GM18498 (cell line): ENCODE measurements at regions not wholly inside any gene's neighbourhood (a gene's known extent, or its start where the extent isn't known, plus 50 kb on each side); places are given as distances from the start of the nearest gene placed in this dataset.
"Not testable (repeated sequence)": the region's sequence is repeated elsewhere in the genome, so short reads cannot be mapped to it uniquely, and the experiment has no call there.

Experiments used
- ATAC-seq: cut with Tn5 transposase; IDR thresholded peaks from one replicate; pipeline ENCODE4 v1.9.1; 2021; ENCODE audit warnings: mild to moderate bottlenecking, moderate library complexity; ENCODE audit not compliant: unreplicated experiment

DNA sequence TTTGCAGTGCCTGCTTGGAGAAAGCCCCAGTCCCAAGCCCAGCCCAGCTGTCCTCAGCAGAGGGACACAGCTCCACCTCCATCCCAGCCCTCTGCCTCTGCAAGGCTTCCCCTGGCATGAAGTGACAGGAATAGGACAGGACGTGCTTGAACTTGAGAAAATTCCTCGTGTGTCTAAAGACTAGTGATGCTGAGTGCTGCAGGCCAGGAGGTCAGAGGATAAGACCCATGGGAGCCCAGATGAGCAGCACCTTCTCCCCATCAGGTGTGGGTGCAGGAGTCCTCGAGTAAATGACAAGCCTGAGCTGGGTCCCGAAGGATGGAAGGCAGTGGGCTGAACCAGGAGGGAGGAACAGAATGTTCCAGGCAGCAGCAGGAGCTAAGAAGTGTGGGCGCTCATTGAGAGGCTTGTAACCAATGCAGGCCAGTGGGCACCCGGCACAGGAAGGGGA lies 67.8 kb upstream of the UXS1 start:
- no peak for ATAC-seq

DNA sequence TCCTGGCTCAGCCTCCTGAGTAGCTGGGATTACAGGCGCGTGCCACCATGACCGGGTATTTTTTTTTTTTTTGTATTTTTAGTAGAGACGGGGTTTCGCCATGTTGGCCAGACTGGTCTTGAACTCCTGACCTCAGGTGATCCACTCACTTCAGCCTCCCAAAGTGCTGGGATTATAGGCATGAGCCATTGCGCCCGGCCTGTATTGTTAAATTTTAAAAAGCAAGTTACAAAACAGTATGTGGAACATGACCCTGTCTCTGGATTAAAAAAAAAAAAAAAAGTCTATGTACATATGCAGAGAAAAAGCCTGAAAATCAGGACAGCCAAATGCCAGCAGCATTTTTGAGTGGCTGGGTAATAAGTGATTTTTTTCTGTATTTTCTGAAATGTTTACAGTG lies 64.8 kb upstream of the UXS1 start:
- not testable (repeated sequence) for ATAC-seq

DNA sequence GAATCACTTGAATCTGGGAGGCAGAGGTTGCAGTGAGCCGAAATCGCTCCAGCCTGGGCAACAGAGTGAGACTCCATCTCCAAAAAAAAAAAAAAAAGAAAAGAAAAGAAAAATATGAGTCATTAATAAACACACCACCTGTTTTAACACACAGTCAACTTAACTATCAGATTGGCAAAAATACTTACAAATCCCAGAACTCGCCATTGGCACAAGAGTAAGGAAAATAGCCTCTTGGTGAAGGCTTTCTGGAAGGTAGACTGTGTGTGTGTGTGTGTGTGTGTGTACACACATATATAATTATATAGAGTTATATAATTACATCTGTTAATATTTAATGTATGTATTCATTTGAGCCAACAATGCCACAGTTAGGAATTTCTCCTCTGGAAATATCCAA lies 63.7 kb upstream of the UXS1 start:
- no peak for ATAC-seq

DNA sequence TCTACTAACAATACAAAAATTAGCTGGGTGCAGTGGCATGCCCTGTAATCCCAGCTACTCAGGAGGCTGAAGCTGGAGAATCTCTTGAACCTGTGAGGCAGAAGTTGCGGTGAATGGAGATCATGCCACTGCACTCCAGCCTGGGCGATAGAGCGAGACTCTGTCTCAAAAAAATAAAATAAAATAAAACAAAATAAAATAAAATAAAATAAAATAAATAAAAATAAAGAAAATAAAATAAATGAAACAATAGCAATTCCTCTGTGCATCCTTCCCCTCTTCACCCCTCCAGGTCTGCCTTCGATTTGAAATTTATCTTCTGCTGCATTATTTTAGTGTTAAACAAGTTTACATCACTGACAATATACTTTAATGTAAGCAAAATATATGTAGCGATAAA lies 63.0 kb upstream of the UXS1 start:
- no peak for ATAC-seq

DNA sequence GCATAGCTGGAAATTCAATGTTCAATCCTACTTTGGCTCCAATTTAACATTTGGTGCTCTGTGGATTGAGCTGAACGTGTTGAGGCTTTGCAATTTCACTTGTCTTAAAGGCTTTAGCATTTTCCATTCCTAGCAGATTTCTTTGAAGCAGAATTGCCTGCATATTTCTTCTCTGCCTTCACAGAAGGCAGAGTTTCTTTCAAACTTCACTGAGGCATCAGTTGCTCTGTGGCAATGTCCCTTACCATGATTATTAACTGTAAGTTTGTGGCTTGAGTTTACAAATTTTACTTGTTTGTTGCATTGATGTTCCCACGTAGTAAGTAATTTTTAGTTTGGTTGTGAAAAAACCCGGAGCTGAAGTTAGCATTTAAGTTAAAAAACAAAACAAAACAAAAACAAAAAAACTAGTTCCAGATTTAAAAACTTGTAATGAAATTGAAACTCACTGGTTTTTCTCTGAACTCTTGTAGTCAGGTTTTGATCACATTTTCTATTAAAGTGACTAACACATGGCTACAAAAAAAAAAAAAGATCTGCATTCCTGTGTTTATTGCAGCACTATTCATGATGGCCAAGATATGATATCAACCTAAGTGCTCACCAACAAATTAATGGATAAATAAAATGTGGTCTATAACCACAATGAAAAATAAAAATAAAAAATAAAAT lies 55.2 kb upstream of the UXS1 start:
- not testable (repeated sequence) for ATAC-seq

DNA sequence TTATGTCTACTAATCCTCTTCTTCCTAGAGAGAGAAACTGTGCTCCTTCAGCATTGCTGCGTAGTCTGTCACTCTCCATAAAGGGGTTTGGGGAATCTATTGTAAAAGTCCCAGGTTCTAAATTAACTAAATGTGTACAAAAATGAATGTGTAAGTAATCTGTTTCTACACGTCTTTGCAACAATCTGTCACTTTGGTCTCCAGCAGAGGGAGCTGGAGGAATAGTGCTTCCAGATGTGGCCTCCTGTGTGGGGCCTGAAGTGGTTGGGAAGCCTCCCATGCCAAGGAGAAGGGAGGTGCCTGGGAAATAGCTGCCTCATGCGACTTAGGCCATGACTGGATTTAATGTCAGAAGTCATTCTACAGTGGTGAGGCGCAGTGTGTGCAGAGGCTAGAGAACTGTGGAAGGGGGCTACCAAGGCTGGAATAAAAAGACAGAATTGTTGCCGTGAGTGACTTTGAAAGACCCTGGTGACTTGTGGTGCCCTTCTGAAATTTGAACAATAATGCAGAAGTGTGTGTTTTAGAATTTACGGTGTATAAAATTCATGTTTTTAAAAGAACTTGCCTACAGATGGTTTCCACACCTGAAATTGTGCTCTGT lies 54.5 kb upstream of the UXS1 start:
- ATAC-seq = not testable (repeated sequence)
